AG04450 (cell line): ENCODE measurements at regions not wholly inside any gene's neighbourhood (a gene's known extent, or its start where the extent isn't known, plus 50 kb on each side); places are given as distances from the start of the nearest gene placed in this dataset.

Experiments used
- CTCF ChIA-PET: fragments of 300-600, 350-600 bp; formaldehyde crosslinking; extraction: SDS; loops from one replicate; lab custom pipeline; 2022; ENCODE audit warnings: antibody characterized with exemption, inconsistent platforms; lab: Charles Lee
- POLR2A ChIA-PET: fragments of 350-600 bp; formaldehyde crosslinking; extraction: SDS; loops from one replicate; lab custom pipeline; 2021; ENCODE audit warnings: antibody characterized with exemption, inconsistent platforms; lab: Yijun Ruan, JAX
- DNase-seq: peaks from one replicate; pipeline ENCODE4 v3.0.0-alpha.2; 2011; ENCODE audit warnings: low read depth, low spot score
- H3K27ac ChIP-seq: one replicate; pipeline ENCODE4 v1.5.1; 2012; ENCODE audit warnings: low read depth, low read length, control low read depth
- H3K27me3 ChIP-seq: one replicate; pipeline ENCODE4 v1.6.0; 2012; ENCODE audit warnings: low read length; ENCODE audit not compliant: control insufficient read depth, insufficient read depth
- H3K4me3 ChIP-seq: 2 replicates; pipeline ENCODE4 v1.5.1; 2011; ENCODE audit warnings: mild to moderate bottlenecking, low read depth, low read length, control low read depth
- H3K9me3 ChIP-seq: 2 replicates; pipeline ENCODE4 v1.5.1; 2012; ENCODE audit warnings: low read length; ENCODE audit not compliant: control insufficient read depth, insufficient read depth
- CTCF ChIP-seq: IDR thresholded peaks from 2 replicates; pipeline ENCODE4 v1.5.1; 2011; ENCODE audit warnings: low read depth, low read length, control low read depth, inconsistent platforms

- ChIA-PET POLR2A (interaction anchor here (0.8 kb wide), 1 partner anchor 74 kb away, joined by 3 read pairs; no protein-coding TSS in a partner anchor), CTCF (interaction anchor here (0.7 to 1.0 kb wide), 3 partner anchors 26 to 45 kb away, joined by 3 read pairs; no protein-coding TSS in a partner anchor)
- Histone ChIP-seq H3K4me3 (no peak overlapping the region), H3K27ac (peak overlapping the region; percentile 72), H3K9me3 (no peaks in the 10 kb centered on the region), H3K27me3 (no peaks in the 10 kb centered on the region)
- DNase-seq = no peak
- TF ChIP-seq CTCF = no peak
Observed at GRCh38 chr2:191611614-191612013, 66.3 kb upstream of the NABP1 start.

GRCh38 chr2:191612496-191612895 is 65.4 kb upstream of the NABP1 start:
- H3K27me3 ChIP-seq = no peaks in the 10 kb centered on the region
- H3K27ac ChIP-seq = no peak overlapping the region
- POLR2A ChIA-PET = interaction anchor here (0.7 to 1.0 kb wide), 4 partner anchors 13 to 73 kb away, joined by 3 to 6 read pairs (median 3); partner anchors contain the start of gene NABP1
- H3K4me3 ChIP-seq = no peak overlapping the region
- peak; percentile 64 for DNase-seq
- no peak for TF ChIP-seq CTCF
- CTCF ChIA-PET = no interaction called here
- H3K9me3 ChIP-seq = no peaks in the 10 kb centered on the region

DNA sequence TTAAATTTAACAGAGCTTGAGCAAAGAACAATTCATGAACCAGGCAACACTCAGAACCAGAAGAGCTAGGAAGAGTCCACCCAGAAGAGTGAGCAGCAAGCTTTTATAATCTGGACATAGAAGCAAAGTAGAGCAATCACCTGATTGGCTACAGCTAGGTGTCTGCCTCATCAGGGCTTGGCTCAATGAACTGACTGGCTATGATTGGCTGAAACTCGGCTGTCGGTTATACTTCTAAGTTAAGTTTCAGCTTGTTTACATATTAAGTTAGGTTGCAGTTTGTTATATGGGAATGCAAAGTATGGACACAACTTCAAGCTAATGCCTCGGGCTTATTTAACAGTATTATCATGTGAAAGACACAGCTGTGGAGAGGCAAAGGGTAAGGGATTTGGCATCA is 63.2 kb upstream of the NABP1 start:
- ChIA-PET CTCF (interaction anchor here (0.6 kb wide), 1 partner anchor 50 kb away, joined by 3 read pairs; no protein-coding TSS in a partner anchor), POLR2A (interaction anchor here (0.9 kb wide), 1 partner anchor 63 kb away, joined by 3 read pairs; the partner anchor contains the start of gene NABP1)
- no peaks in the 10 kb centered on the region for H3K27me3 ChIP-seq
- H3K9me3 ChIP-seq = no peaks in the 10 kb centered on the region
- no peak for TF ChIP-seq CTCF
- no peak for DNase-seq
- no peak overlapping the region for H3K4me3 ChIP-seq
- H3K27ac ChIP-seq = no peak overlapping the region

DNA sequence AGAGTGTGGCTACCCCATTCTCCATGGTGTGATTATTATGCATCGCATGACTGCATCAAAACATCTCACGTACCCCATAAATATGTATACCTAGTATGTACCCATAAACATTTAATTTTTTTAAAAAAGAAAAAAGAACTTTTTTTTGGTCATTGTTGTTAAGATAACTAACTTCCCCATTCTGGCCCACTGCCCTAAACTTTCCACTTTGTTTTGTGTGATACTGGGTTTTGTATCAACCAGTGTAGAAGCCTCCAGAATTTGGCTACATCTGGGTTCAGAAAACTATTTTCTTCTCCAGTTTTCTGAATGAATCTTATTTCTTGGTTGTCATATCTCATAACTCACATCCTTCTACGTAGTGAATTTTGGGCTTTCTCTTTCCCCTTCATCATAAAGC is 62.3 kb upstream of the NABP1 start:
- CTCF ChIA-PET = no interaction called here
- no peaks in the 10 kb centered on the region for H3K9me3 ChIP-seq
- TF ChIP-seq CTCF = no peak
- H3K27ac ChIP-seq = no peak overlapping the region
- no peak overlapping the region for H3K4me3 ChIP-seq
- no peaks in the 10 kb centered on the region for H3K27me3 ChIP-seq
- DNase-seq = no peak
- POLR2A ChIA-PET = no interaction called here

GRCh38 chr2:191617575-191617974 is 60.4 kb upstream of the NABP1 start:
- DNase-seq = no peak
- Histone ChIP-seq H3K27ac (no peak overlapping the region), H3K4me3 (no peak overlapping the region), H3K9me3 (no peaks in the 10 kb centered on the region), H3K27me3 (no peaks in the 10 kb centered on the region)
- CTCF ChIA-PET = interaction anchor here (0.6 to 1.9 kb wide), 2 partner anchors 50 to 1004 kb away, joined by 3 to 5 read pairs; no protein-coding TSS in a partner anchor
- POLR2A ChIA-PET = interaction anchor here (0.9 kb wide), 1 partner anchor 59 kb away, joined by 3 read pairs; no protein-coding TSS in a partner anchor
- TF ChIP-seq CTCF = no peak
